Heart right ventricle (tissue), 16 donors: ENCODE measurements at regions not wholly inside any gene's neighbourhood (a gene's known extent, or its start where the extent isn't known, plus 50 kb on each side); places are given as distances from the start of the nearest gene placed in this dataset.
"Not testable (repeated sequence)": the region's sequence is repeated elsewhere in the genome, so short reads cannot be mapped to it uniquely, and the experiment has no call there.

Experiments used
- ATAC-seq, 8 donors: fragments of 200-7000 bp; cut with Tn5 transposase; one replicate each; pipeline ENCODE4 v1.9.1; 2020; ENCODE audit warnings: mild to moderate bottlenecking in 8 of 8, moderate library complexity in 8 of 8, moderate number of reproducible peaks in 1 of 8
- DNase-seq, 2 donors: peaks; one replicate each; pipeline ENCODE4 v3.0.0-alpha.2; 2020
- H3K27ac ChIP-seq, 10 donors: fragments of 200-600 bp; sonication (generic) in 2 of 10; one replicate each; pipeline versions ENCODE4 v1.5.0 to v1.8.0; 2020 to 2022; ENCODE audit warnings: mild to moderate bottlenecking in 3 of 10
- H3K27me3 ChIP-seq, 7 donors: fragments of 200-600 bp; one replicate each; pipeline ENCODE4 v1.8.0; 2021 to 2022; ENCODE audit warnings: mild to moderate bottlenecking in 2 of 7
- H3K36me3 ChIP-seq, 9 donors: fragments of 200-600 bp; sonication (generic) in 1 of 9; one replicate each; pipeline versions ENCODE4 v1.5.0 to v1.8.0; 2020 to 2022; ENCODE audit warnings: mild to moderate bottlenecking in 2 of 9
- H3K4me1 ChIP-seq, 9 donors: fragments of 200-600 bp; sonication (generic) in 1 of 9; one replicate each; pipeline versions ENCODE4 v1.5.0 to v1.8.0; 2020 to 2022; ENCODE audit warnings: mild to moderate bottlenecking in 4 of 9
- H3K4me3 ChIP-seq, 10 donors: fragments of 200-600 bp; sonication (generic) in 2 of 10; one replicate each; pipeline versions ENCODE4 v1.5.0 to v1.8.0; 2020 to 2022; ENCODE audit warnings: mild to moderate bottlenecking in 7 of 10, moderate library complexity in 2 of 10
- H3K9me3 ChIP-seq, 11 donors: fragments of 200-600 bp in 10 of 11; sonication (generic) in 2 of 11; one replicate each; pipeline versions ENCODE4 v1.5.0 to v1.8.0; 2013 to 2022; ENCODE audit warnings: mild to moderate bottlenecking in 2 of 11, control low read depth in 1 of 11, moderate library complexity in 1 of 11
- CTCF ChIP-seq, 9 donors: fragments of 200-600 bp; sonication (generic) in 2 of 9; IDR thresholded peaks; one replicate each; pipeline versions ENCODE4 v1.5.0 to v1.8.0; 2021 to 2022; ENCODE audit warnings: antibody characterized with exemption in 9 of 9, mild to moderate bottlenecking in 5 of 9, moderate library complexity in 1 of 9
- WGBS, 2 donors: extraction: QIAGEN DNeasy Blood & Tissue Kit; methylation state at CpG; one replicate each; pipeline ENCODE4 v1.1.7; 2013; ENCODE audit warnings: inconsistent platforms in 1 of 2; 5-methylcytosine and 5-hydroxymethylcytosine counted together
- intact Hi-C, 10 donors: fragments of 100-400 bp; cut with DNase I; formaldehyde crosslinking; loops; one replicate each; pipeline versions ENCODE4 v1.11.1 to v1.14.2; 2022
- donor health status: Arrhythmogenic right ventricular cardiomyopathy.
- donor health status: ischemic (EF 13 %, LVEDD 7.1; RV severe dilation, severe dysfunction).
- donor health status: healthy with polysubstance abuse.
- donor health status: DM: no; HTN: yes; CAD: no.
- donor health status: DM: no; HTN: no; CAD: no.
- donor health status: ischemic (EF 25% LVEDD 6.9; RV normal size, moderate dysfunction).
- donor health status: ischemic (EF 25% LVEDD 5.7; RV mildly dilated, moderate dysfunction).
- donor health status: healthy.
- donor health status: DM: yes; HTN: yes; CAD: no.
- donor health status: Ischemic cardiomyopathy.
- donor health status: ischemic (EF 35%, LVEDD 5.7; RV mildly dilated, moderate dysfunction).
- donor health status: nonischemic (EF 11% LVEDD 7.7; RV severe dilation, severe dysfunction).
- donor health status: DM: yes; HTN: yes; CAD: no.
- donor health status: PGD.
- donor health status: ischemic (EF 29% LVEDD 5.4; RV normal size, mild dysfunction).
- donor health status: nonischemic (EF 23%, LVEDD 6.1; RV moderate dilation, normal function).

DNA sequence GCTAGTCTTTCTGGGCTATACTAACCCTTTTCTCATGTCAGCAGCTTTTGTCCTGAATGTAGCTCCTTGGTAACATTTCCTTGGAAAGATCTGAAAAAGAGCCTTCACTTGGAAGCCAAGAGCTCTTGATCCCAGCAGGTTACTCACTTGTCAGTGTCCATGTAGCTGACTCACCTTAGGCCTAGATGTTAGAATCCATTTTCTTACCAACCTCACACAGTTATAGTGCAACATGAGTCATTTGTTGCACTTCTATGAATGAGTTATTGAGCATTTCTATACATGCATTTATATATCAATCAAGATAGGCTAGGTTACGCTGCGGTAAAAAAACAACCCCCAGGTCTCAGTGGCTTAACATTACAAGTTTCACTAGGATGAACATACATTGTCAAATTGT is 106.8 kb upstream of the SLC7A14 start:
- DNase-seq, result no peak
- H3K27ac ChIP-seq, result no peak overlapping the region
- 98 to 99% methylated on average over 2 of the region's 2 CpGs for WGBS, 2 donors
- ATAC-seq, result no peak
- no peaks in the 10 kb centered on the region for H3K9me3 ChIP-seq
- no peaks in the 10 kb centered on the region for H3K27me3 ChIP-seq
- peaks cover 0 to 7% (median 0%) of the 10 kb centered on the region in 9 donors for H3K4me1 ChIP-seq
- intact Hi-C loops, result loop anchor here (5.0 to 10.0 kb wide), 10 partner anchors 112 to 380 kb away; partner anchors contain the start of gene CLDN11 (in 5 of the 10)
- no peaks in the 10 kb centered on the region for H3K36me3 ChIP-seq
- no peak overlapping the region for H3K4me3 ChIP-seq
- no peak for TF ChIP-seq CTCF (IDR thresholded peaks at IDR 0.05)

DNA sequence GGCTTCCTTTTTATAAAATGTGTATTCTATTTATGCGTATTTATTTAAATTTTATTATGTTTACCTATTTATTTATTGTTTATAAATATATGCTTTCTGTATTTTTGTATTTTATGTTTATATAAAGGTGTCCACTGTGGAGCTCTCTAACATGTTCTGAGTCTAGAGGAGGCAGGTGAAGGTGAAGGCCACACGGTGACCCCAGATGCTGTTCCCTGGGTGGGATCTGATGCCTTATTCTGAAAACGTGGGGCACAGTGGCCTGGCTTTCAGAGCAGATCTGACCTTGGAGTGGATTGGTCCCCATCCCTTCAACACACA is 104.7 kb upstream of the SLC7A14 start:
- Histone ChIP-seq H3K27me3 (no peaks in the 10 kb centered on the region), H3K4me3 (no peak overlapping the region), H3K4me1 (peaks cover 0 to 5% (median 0%) of the 10 kb centered on the region in 9 donors), H3K27ac (no peak overlapping the region), H3K36me3 (no peaks in the 10 kb centered on the region), H3K9me3 (no peaks in the 10 kb centered on the region)
- DNase-seq, result no peak
- no peak for TF ChIP-seq CTCF (IDR thresholded peaks at IDR 0.05)
- intact Hi-C loops, result loop anchor here (1.0 to 10.0 kb wide), 12 partner anchors 114 to 378 kb away; partner anchors contain the start of gene CLDN11 (in 5 of the 10)
- peak in 1 of 8 donors; percentile 19 for ATAC-seq
- 61 to 63% methylated on average over 3 of the region's 3 CpGs for WGBS, 2 donors

GRCh38 chr3:170689893-170690660 is 104.2 kb upstream of the SLC7A14 start:
- Histone ChIP-seq H3K4me1 (peaks cover 0 to 5% (median 0%) of the 10 kb centered on the region in 9 donors), H3K27ac (no peak overlapping the region), H3K4me3 (no peak overlapping the region), H3K9me3 (no peaks in the 10 kb centered on the region), H3K27me3 (no peaks in the 10 kb centered on the region), H3K36me3 (no peaks in the 10 kb centered on the region)
- TF ChIP-seq CTCF (IDR thresholded peaks at IDR 0.05), result peak; percentile 48 to 84 (median 78)
- intact Hi-C loops, result loop anchor here (1.0 to 10.0 kb wide), 12 partner anchors 115 to 378 kb away; partner anchors contain the start of gene CLDN11 (in 5 of the 10)
- DNase-seq, result peak; percentile 57 to 72
- ATAC-seq, result peak in 7 of 8 donors; percentile 51 to 84 (median 73)
- WGBS, 2 donors, result 58 to 61% methylated on average over 13 of the region's 13 CpGs

- H3K27me3 ChIP-seq, result no peaks in the 10 kb centered on the region
- H3K4me3 ChIP-seq, result no peak overlapping the region
- intact Hi-C loops, result no loop called here
- DNase-seq (no peak), ATAC-seq (peak in 3 of 8 donors; percentile 27 to 37 (median 27))
- H3K9me3 ChIP-seq, result no peaks in the 10 kb centered on the region
- 54 to 58% methylated on average over 4 of the region's 4 CpGs for WGBS, 2 donors
- peaks cover 0 to 5% (median 0%) of the 10 kb centered on the region in 9 donors for H3K4me1 ChIP-seq
- TF ChIP-seq CTCF (IDR thresholded peaks at IDR 0.05), result no peak
- no peak overlapping the region for H3K27ac ChIP-seq
- no peaks in the 10 kb centered on the region for H3K36me3 ChIP-seq
Measured at GRCh38 chr3:170689296-170689829, 103.5 kb upstream of the SLC7A14 start.

DNA sequence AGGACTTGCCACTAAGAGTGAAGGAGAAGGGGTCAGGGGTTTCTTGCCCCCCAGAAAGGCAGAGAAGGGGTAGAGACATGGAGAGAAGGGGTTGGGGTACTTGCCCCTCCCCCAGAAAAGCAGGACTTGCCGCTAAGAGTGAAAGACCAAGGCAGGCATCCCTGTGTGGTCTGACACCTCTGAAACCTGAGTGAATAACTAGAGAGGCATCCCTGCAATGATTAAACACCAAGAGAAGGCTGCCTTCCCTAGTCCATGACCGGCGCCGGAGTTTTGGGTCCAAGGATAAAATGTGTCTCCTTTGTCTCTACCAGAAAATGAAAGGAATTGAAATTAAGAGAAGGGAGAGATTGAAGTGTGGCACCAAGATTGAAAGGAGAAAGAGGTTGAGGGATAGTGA is 102.3 kb upstream of the SLC7A14 start:
- H3K27me3 ChIP-seq, H3K36me3 ChIP-seq, ATAC-seq, H3K9me3 ChIP-seq, DNase-seq, intact Hi-C loops, H3K4me1 ChIP-seq, H3K4me3 ChIP-seq, H3K27ac ChIP-seq: not testable (repeated sequence)
- 91 to 93% methylated on average over 4 of the region's 4 CpGs for WGBS, 2 donors
